ENCODE measurements at regions not wholly inside any gene's neighbourhood (a gene's known extent, or its start where the extent isn't known, plus 50 kb on each side); places are given as distances from the start of the nearest gene placed in this dataset.
A peak's percentile ranks its signal among the peaks of the same experiment; 100 is the strongest.

- no peak for TF ChIP-seq CTCF (IDR thresholded peaks at IDR 0.05; ENCODE audit: borderline replicate concordance, extremely low read depth, insufficient read depth)
- Histone ChIP-seq H3K36me3 (ENCODE audit: control insufficient read depth in 2 of 3, insufficient read depth in 3 of 3, low read length in 3 of 3) (no peaks in the 10 kb centered on the region), H3K4me1 (ENCODE audit: control insufficient read depth in 2 of 3, insufficient read depth in 2 of 3, low read depth in 1 of 3, low read length in 3 of 3) (peaks cover 0 to 20% (median 0%) of the 10 kb centered on the region in 3 donors), H3K9ac (ENCODE audit: low read length in 3 of 3) (no peak overlapping the region), H3K27me3 (ENCODE audit: control insufficient read depth, insufficient read depth, low read length) (no peaks in the 10 kb centered on the region), H3K9me3 (ENCODE audit: control insufficient read depth in 2 of 3, insufficient read depth in 1 of 3, low read length in 3 of 3) (no peaks in the 10 kb centered on the region), H3K27ac (ENCODE audit: low read depth in 2 of 2, low read length in 2 of 2) (no peak overlapping the region), H3K4me3 (ENCODE audit: low read length in 3 of 3) (no peak overlapping the region)
- FAIRE-seq (no peak), DNase-seq (no peak)
- intact Hi-C loops (cut with DNase I): no loop called here
These were observed 376.5 kb upstream of the ACVR2A start for GRCh38 chr2:147468349-147468748.

- no peak for FAIRE-seq
These were observed 377.4 kb upstream of the ACVR2A start for GRCh38 chr2:147467441-147467840.

GRCh38 chr2:147464737-147465357 is 380.0 kb upstream of the ACVR2A start:
- peak overlapping the region; percentile 82 to 91 for H3K27ac ChIP-seq (ENCODE audit: low read depth in 2 of 2, low read length in 2 of 2)
- DNase-seq (no peak), FAIRE-seq (no peak)
- peak overlapping the region in 1 of 3 donors; percentile 10 for H3K9ac ChIP-seq (ENCODE audit: low read length in 3 of 3)
- TF ChIP-seq CTCF (IDR thresholded peaks at IDR 0.05; ENCODE audit: borderline replicate concordance, extremely low read depth, insufficient read depth): no peak
- no peaks in the 10 kb centered on the region for H3K36me3 ChIP-seq (ENCODE audit: control insufficient read depth in 2 of 3, insufficient read depth in 3 of 3, low read length in 3 of 3)
- no peaks in the 10 kb centered on the region for H3K9me3 ChIP-seq (ENCODE audit: control insufficient read depth in 2 of 3, insufficient read depth in 1 of 3, low read length in 3 of 3)
- intact Hi-C loops (cut with DNase I): no loop called here
- H3K27me3 ChIP-seq (ENCODE audit: control insufficient read depth, insufficient read depth, low read length): no peaks in the 10 kb centered on the region
- H3K4me3 ChIP-seq (ENCODE audit: low read length in 3 of 3): no peak overlapping the region
- peaks cover 0 to 20% (median 0%) of the 10 kb centered on the region in 3 donors for H3K4me1 ChIP-seq (ENCODE audit: control insufficient read depth in 2 of 3, insufficient read depth in 2 of 3, low read depth in 1 of 3, low read length in 3 of 3)

More at GRCh38 chr2:147467441-147467840, 377.4 kb upstream of the ACVR2A start:
- no peak for DNase-seq
- H3K9me3 ChIP-seq (ENCODE audit: control insufficient read depth in 2 of 3, insufficient read depth in 1 of 3, low read length in 3 of 3): no peaks in the 10 kb centered on the region
- H3K4me1 ChIP-seq (ENCODE audit: control insufficient read depth in 2 of 3, insufficient read depth in 2 of 3, low read depth in 1 of 3, low read length in 3 of 3): peaks cover 0 to 20% (median 0%) of the 10 kb centered on the region in 3 donors
- no peak overlapping the region for H3K27ac ChIP-seq (ENCODE audit: low read depth in 2 of 2, low read length in 2 of 2)
- H3K36me3 ChIP-seq (ENCODE audit: control insufficient read depth in 2 of 3, insufficient read depth in 3 of 3, low read length in 3 of 3): no peaks in the 10 kb centered on the region
- H3K4me3 ChIP-seq (ENCODE audit: low read length in 3 of 3): no peak overlapping the region
- no peak for TF ChIP-seq CTCF (IDR thresholded peaks at IDR 0.05; ENCODE audit: borderline replicate concordance, extremely low read depth, insufficient read depth)
- intact Hi-C loops (cut with DNase I): no loop called here
- H3K9ac ChIP-seq (ENCODE audit: low read length in 3 of 3): no peak overlapping the region
- H3K27me3 ChIP-seq (ENCODE audit: control insufficient read depth, insufficient read depth, low read length): no peaks in the 10 kb centered on the region

All from kidney (tissue), 13 donors.